Fibroblast of villous mesenchyme (primary cell): ENCODE measurements at regions not wholly inside any gene's neighbourhood (a gene's known extent, or its start where the extent isn't known, plus 50 kb on each side); places are given as distances from the start of the nearest gene placed in this dataset.

ENCODE experiments used
- DNase-seq: peaks from one replicate; pipeline ENCODE4 v3.0.0-alpha.2; 2010; ENCODE audit warnings: low read depth
- H3K4me3 ChIP-seq: 2 replicates; pipeline ENCODE4 v1.5.1; 2011; ENCODE audit warnings: low read depth, mild to moderate bottlenecking, low read length
- CTCF ChIP-seq: IDR thresholded peaks from 2 replicates; pipeline ENCODE4 v1.5.1; 2012; ENCODE audit warnings: low read depth, mild to moderate bottlenecking, low read length; ENCODE audit not compliant: insufficient read depth

GRCh38 chr10:2703953-2704352 lies 363.4 kb upstream of the PFKP start:
- no peak for TF ChIP-seq CTCF
- no peak for DNase-seq
- no peak overlapping the region for H3K4me3 ChIP-seq

- no peak overlapping the region for H3K4me3 ChIP-seq
- TF ChIP-seq CTCF, result no peak
- no peak for DNase-seq
These were observed 365.5 kb upstream of the PFKP start for GRCh38 chr10:2701802-2702201.

GRCh38 chr10:2700626-2701305 lies 366.6 kb upstream of the PFKP start:
- no peak for TF ChIP-seq CTCF
- H3K4me3 ChIP-seq, result no peak overlapping the region
- no peak for DNase-seq

- DNase-seq, result no peak
- no peak for TF ChIP-seq CTCF
These were observed 378.4 kb upstream of the PFKP start for GRCh38 chr10:2688958-2689357.

GRCh38 chr10:2686691-2687090 lies 380.7 kb upstream of the PFKP start:
- no peak for TF ChIP-seq CTCF
- no peak for DNase-seq
- no peak overlapping the region for H3K4me3 ChIP-seq

More at GRCh38 chr10:2688958-2689357, 378.4 kb upstream of the PFKP start:
- H3K4me3 ChIP-seq, result no peak overlapping the region

GRCh38 chr10:2682491-2682890 lies 384.9 kb upstream of the PFKP start:
- TF ChIP-seq CTCF, result no peak

GRCh38 chr10:2681891-2682290 lies 385.5 kb upstream of the PFKP start:
- H3K4me3 ChIP-seq, result no peak overlapping the region
- no peak for DNase-seq
- TF ChIP-seq CTCF, result no peak

More at GRCh38 chr10:2682491-2682890, 384.9 kb upstream of the PFKP start:
- no peak overlapping the region for H3K4me3 ChIP-seq
- DNase-seq, result no peak
